Left renal pelvis (tissue), 4 donors: ENCODE measurements at regions not wholly inside any gene's neighbourhood (a gene's known extent, or its start where the extent isn't known, plus 50 kb on each side); places are given as distances from the start of the nearest gene placed in this dataset.
"Not testable (repeated sequence)": the region's sequence is repeated elsewhere in the genome, so short reads cannot be mapped to it uniquely, and the experiment has no call there.

Experiments
- DNase-seq, 4 donors: peaks; one replicate each; pipeline ENCODE4 v3.0.0-alpha.2; 2013; ENCODE audit warnings: low read depth in 4 of 4, low spot score in 3 of 4

DNA sequence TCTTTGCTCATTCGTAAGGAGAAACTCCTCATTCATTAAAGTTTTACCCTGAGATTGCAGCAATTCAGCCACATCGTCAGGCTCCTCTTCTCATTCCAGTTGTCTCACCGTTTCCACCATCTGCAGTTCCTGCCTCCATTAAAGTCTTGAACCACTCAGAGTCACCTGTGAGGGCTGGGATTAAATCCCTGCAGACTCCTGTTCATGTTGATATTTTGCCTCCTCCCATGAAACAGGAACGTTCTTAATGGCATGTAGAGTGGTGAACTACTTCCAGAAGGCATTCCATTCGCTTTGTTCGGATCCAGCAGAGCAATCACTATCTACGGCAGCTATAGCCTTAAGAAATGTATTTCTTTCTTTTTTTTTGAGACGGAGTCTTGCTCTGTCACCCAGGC lies 96.5 kb upstream of the FAM20C start:
- no peak for DNase-seq

DNA sequence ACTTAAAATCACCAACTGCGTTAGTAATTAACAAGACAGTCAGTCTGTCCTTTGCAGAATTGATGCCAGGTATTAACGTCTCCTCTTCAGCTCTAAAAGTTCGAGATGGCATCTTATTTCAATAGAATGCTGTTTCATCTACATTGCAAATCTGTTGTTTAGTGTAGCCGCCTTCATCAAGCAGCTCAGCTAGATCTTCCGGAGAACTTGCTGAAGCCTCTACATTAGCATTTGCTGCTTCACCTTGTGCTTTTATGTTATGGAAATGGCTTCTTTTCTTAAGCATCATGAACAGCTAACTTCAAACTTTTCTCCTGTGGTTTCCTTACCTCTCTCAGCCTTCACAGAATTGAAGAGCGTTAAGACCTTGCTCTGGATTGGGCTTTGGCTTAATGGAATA lies 95.5 kb upstream of the FAM20C start:
- no peak for DNase-seq

DNA sequence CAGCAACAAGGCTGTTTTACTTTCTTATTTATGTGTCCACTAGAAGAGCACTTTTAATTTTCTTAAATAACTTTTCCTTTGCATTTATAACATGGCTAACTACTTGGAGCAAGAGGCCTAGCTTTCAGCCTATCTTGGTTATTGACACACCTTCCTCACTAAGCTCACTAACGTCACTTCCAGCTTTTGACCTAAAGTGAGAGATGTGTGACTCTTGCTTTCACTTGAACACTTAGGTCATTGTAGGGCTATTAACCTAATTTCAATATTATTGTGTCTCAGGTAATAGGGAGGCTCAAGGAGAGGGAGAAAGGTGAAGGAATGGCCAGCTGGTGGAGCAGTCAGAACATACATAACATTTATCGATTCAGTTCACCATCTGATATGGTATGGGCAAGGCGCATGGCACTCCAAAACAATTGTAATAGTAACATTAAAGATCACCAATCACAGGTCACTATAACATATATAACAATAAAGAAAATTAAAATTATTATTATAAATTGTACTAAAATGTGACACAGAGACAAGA lies 95.0 kb upstream of the FAM20C start:
- DNase-seq: no peak

DNA sequence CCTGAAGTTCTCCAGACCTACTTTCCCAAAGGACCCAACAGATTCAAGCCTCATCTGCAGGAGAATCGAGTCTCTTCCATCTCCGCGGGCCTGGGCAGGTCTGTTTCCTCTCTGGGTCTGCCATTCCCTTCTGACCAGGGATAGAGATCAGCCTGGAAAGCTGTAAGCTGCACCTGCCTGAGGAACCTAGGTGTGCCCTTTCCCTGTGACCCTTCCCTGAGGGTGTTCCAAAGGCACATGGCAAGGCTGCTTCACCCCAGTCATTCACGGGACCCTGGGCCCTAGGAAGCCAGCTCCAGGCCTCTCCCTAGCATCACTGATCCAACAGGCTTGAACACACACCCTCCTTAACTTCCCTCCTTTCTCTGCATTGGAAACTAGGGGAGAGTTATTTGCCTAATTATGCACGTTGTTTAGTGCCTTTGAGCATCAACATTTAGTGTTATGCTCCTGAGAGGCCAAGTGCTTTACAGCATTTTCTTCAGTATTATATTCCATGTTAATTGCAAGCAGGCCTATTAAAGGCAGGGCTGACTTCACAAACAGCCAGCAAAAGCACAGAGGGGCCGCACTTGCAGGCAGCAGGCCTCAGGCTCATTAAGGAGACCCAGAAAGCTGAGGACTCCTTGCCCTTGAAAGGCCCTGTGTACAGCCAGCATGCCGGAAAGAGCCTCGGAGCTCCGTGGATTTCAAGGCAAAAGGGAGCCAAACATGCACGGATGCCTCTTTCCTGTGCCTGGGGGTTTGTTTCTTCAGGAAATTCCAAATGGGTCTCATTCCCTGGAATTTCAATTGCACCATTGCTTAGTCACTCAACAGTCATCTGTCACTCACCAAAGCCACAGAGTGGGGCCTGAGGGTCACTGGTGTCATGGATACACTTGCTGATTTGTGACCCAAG lies 91.0 kb upstream of the FAM20C start:
- no peak for DNase-seq

DNA sequence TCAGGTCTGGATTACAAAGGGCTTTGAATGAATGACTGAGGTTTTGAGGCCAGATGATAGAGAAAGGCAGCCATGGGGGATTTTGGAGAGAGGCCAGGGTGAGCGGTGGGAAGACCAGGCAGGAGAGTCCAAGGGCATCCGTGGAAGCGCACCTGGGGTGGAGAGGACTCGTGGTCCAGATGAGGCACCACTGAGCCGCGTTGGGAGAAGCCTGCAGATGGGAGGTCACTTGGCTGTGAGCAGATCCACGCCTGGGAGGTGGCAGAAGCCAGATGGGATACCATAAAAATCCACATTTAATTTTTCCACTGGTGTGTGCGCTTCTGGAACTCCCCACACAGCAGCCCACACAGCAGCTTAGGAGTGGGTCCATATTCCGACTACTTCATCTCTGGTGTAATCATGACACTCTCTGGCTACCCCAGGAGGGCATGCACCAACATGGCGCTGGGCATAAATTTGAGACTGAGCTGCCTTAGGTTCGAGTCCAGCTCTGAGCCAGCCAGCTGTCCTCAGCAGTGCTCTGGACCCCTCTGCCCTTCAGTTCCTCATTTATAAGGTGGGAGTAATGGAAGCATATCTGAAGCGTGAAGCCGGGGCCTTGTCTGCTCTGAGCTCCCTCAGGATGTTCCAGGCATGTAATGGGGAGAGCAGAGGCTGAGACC lies 90.2 kb upstream of the FAM20C start:
- no peak for DNase-seq

DNA sequence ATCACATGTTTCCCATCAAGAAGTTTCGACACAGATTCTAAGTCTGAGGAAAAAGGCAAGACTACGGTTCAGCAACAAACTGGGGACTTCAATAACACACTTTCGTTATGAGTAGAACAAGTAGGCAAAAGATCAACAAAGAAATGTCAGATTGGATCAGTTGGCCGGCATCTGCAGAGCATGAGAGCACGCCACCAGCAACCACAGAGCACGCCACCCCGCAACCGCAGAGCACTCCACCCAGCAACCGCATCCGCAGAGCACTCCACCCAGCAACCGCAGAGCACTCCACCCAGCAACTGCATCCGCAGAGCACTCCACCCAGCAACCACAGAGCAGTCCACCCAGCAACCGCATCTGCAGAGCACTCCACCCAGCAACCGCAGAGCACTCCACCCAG lies 89.7 kb upstream of the FAM20C start:
- no peak for DNase-seq

DNA sequence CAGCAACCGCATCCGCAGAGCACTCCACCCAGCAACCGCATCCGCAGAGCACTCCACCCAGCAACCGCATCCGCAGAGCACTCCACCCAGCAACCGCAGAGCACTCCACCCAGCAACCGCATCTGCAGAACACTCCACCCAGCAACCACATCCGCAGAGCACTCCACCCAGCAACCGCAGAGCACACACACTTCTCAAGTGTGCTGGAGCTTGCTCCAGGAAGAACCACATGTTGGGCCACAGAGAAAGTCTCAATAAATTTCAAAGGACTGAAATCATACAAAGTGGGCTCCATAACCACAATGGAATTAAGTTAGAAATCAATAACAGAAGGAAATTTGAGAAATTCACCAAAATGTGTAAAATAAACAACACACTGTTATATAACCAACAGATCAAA lies 88.4 kb upstream of the FAM20C start:
- DNase-seq: not testable (repeated sequence)

DNA sequence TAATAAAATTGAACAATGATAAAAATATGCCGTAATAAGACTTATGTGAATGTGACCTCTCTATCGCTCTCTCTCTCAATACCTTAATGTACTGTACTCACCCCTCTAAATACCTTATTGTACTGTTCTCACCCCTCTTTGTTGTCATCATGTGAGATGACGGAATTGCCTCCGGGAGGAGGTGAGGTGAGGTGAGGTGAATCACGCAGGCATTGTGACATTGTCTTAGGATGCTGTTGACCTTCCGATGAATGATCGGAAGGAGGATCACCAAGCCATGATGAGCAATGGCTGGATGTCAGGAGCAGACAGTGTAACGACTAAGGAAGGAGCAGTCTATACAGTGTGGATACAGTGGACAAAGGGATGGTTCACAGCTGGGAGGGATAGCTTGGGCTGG lies 87.4 kb upstream of the FAM20C start:
- no peak for DNase-seq

DNA sequence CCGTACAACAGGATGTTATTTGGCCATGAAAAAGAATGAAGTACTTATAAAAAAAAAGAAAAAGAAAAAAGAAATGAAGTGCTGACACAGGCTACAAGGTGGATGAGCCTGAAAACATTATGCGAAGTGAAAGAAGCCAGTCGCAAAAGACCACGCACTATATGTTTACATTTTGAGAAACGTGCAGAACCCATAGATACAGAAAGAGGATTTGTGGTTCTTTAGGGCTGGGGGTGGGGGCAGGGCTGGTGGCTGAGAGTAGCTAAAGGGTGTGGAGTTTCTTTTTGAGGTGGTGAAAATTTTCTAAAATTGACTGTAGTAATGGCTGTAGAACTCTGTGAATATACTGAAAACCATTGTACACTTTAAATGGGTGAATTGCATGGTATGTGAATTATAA lies 86.0 kb upstream of the FAM20C start:
- DNase-seq: no peak

DNA sequence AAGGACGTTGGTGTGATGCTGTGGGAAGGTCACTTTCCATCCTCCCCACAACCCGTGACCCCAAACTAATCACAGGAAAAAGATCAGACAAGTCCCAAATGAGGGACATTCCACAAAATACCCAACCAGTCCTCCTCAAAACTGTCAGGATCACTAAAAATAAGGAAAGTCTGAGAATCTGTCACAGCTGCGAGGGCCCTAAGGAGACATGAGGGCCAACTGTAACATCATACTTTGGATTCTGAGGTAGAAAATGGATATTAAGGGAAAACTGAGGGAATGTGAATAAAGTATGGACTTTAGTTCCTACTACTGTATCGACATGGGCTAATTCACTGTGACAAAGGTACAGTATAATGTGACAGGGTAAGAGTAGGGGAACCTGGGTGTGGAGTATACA lies 85.1 kb upstream of the FAM20C start:
- DNase-seq: no peak

DNA sequence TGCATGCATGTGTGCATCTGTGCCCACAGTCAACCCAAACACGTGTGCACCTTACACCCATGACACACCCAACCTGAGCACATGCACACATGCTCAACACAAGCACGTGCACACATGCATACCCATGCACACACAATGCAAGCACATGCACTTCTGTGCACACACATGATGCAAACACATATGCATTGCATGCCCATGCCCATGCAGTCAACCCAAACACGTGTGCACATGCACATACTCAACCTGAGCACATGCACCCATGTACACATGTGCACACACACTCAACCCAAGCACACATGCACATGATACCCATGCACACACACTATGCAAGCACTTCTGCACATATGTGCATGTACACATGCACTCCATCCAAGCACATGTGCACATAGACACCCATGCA lies 84.5 kb upstream of the FAM20C start:
- no peak for DNase-seq

DNA sequence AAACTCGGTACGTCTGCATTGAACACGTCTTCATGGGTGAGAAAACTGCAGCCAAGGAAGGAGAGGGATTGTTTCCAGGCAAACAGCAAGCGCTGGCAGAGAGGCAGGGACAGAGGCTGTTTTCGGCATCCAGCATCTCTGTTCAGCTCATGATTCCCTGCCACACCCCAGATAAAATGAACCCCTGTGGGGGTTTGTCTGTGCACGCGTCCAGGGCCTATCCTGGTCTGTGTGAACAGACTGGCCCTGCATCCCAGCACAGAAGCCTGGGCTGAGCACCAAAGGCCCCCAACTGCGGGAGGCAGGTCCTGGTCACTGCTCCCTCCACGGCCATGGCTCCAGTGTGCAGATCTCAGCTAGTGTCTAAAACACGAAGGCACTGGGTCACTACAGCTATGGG lies 83.3 kb upstream of the FAM20C start:
- DNase-seq: no peak

DNA sequence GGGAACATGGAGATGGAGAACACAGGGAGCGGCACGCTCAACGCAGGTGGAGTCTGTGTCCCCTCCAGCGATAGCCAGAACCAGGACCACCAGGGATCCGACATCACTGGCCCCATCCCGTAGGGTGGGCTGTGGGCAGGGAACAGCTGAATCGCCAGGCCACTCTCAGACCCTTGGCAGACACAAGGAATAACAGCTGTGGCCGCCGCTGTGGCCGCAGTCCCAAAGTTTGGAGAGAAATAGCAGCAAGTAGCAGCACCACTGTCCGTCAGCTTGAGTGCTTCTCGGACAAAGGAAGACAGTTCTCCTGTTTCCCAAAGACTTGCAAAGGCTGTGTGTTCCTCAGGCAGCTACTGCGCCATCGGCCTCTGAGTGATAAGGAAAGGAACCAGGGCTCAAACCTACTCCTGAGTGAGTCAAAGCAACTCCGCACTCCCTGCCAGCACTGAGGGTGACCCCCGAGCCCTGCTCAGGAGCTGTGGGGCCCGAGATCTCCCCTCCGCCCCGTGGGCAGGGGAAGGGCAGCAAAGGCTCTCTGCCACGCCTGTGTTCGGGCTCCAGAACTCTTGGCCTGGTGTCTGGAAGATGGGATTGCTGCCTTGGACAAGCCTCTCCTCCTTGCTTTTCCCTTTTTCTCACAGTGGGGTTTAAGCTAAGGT lies 82.3 kb upstream of the FAM20C start:
- DNase-seq: no peak

DNA sequence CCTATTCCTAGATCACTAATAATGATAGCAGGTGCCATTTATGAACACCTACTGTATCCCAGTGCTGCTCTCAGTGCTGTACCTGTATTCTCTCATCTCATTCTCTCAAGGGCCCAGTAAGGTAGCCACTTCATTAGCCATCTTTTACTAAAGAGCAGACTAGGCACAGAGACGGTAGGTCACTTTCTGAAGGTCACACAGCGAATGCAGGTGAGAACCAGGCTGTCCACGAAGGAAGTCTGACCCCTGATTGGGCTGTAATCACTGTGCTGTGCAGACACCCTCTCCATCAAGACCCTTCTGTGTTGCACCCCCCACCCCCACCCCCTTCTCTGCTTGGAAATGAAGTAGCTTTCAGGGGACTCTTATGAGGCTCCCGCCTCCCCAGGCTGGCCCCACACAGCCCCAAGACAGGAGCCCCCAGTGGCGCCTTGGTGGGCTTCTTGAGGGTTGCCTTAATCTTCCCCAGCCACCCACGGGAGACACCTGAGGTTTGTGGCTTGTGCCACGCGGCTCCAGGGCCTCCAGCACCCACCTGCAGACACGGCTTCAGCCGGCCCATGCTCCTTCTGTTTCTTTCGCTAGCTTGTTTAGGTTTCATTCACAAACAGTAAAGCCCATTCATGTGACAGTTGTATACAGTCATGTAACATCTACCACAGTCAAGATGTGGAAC lies 81.7 kb upstream of the FAM20C start:
- DNase-seq: no peak

DNA sequence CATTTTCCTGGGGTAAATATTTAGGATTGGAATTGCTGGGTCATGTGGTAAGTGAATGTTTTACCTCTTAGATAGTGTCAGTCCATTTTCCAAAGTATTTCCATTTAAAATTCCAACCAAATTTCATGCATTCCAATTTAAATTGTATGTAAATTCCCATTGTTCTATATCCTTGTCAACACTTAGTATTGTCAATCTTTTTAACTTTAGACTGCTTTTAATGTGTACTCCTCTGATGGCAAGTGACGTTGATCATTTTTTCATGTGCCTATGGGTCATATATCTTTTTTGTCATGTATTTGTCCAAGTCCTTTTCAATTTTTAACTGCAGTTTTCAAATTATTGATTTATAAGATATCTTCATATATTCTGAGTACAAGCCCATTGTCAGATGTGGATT lies 80.8 kb upstream of the FAM20C start:
- DNase-seq: no peak

DNA sequence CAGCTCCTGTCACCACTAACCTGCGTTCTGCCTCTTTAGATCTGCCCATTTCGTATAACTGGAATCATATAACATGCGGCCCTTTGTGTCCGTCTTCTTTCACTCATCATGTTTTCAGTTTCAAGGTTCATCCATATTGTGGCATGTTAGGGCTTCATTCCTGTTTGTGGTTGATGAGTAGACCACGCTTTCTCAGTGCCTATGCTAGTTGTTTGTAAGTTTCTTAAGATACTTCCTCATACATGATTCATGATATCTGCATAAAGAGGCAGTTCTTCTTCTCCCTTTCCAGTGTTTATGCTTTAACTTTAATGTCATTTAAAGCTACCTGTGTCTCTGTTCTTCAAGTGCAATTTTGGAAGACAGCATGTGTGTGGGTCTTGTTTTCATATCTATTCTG lies 79.5 kb upstream of the FAM20C start:
- DNase-seq: no peak

DNA sequence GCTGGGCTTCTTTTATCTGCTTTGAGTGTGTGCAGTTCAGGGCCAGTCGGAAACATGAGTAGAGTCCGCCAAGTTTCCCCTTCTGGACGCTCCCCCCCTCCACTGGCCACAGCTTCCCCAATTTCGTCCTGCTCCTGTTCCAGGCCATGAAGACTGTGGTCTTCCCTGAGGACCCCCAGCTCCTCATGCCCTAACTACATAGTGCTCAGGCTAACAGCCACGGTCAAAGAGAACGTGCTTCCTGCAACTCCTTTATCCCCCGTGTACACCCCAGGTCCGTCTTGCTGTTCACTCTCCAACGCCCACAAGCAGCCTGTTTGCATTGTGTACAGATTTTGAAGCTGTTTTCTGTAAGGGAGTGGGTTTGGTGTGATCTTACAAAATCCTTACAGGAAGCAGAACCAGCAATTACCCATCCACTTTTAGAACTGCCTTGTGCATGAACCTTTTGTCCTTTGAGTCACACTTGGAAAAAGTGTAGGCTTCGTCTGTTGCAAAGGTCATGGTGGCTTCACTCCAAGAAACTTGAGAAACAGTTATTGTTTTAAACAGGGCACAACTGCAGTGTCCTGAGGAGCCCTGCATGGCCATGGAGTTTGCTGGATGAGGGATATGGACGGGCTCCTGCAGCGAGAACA lies 77.0 kb upstream of the FAM20C start:
- no peak for DNase-seq

DNA sequence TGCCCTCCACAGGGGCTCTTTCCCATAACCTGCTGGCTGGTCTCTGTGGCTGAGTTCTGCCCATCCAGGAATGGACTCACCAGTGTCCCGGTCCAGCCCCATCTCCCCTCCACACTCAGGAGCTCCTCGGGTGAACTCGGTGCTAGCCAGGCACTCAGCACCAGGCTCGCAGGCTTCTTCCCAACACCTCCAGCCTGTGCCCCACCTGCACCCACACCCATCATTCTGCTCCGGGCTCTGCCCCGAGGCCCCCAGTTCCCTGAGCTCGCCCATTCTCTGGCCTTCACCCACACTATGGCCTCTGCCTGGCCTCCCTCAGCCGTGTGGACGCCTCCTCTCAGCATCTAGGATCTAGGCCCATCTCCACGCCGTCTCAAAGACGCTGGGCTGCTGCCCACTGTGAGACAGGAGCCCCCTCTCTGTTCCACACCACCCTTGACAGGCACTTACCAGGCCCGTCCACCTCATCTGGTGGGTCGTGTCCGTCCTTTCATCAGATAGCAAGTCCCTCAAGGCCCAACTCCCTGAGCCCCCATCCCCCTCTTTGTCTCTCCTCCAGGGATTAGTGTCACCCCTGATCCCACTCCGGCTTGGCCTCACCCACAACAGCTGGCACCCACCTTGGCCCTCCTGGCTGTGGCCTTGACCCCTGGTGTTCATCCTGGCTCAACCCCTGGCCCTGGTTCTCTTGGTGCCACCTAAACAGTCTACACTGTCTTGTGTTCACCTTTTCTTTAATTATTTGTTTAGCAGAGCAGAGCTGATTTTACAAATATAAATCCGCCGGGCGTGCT lies 76.0 kb upstream of the FAM20C start:
- DNase-seq: no peak

DNA sequence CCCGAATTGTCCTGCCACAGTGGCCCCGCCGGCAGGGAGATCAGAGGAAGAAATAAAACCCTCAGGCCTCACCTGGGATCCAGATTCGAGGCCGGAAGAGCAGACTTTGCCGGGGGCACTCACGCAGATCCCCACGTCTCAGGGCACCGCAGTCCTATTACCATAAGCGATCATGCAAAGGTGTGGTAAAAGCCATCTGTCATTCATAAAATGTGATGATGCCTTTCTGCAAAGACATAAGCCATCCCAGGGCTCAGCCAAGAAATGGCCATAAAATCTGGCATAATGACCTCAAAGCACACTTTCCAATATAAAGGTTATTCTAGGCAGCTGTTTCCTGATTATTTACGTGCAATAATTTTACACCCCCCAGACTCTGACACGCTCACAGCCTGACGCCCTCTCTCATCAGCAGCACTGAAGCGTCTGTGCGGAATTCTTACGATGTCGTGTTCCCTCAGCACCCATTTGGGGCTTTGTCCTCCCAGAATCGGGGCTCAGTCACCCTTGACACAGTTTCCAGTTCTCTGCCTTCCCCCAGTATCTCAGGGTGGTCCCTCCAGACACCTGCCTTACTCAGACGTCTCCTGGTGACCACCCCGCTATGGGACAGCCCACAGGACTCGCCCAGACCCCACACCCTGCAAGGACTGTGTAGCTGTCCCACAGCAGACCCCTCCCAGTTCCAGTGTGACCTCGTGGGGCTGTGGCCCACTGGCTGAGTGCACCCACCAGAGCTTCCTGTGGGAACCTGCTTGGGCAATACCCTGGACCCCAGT lies 74.3 kb upstream of the FAM20C start:
- DNase-seq: no peak
